AG09309 (cell line): ENCODE measurements at regions not wholly inside any gene's neighbourhood (a gene's known extent, or its start where the extent isn't known, plus 50 kb on each side); places are given as distances from the start of the nearest gene placed in this dataset.

ENCODE experiments used
- DNase-seq: peaks from one replicate; pipeline ENCODE4 v3.0.0-alpha.2; 2010; ENCODE audit warnings: low read depth
- H3K4me3 ChIP-seq: 2 replicates; pipeline ENCODE4 v1.5.1; 2011; ENCODE audit warnings: mild to moderate bottlenecking, low read depth, low read length, moderate library complexity; ENCODE audit not compliant: control insufficient read depth
- CTCF ChIP-seq: IDR thresholded peaks from 2 replicates; pipeline ENCODE4 v1.5.1; 2011; ENCODE audit warnings: mild to moderate bottlenecking, low read depth, low read length, inconsistent platforms; ENCODE audit not compliant: insufficient read depth, control insufficient read depth; ENCODE audit errors: missing control alignments

DNA sequence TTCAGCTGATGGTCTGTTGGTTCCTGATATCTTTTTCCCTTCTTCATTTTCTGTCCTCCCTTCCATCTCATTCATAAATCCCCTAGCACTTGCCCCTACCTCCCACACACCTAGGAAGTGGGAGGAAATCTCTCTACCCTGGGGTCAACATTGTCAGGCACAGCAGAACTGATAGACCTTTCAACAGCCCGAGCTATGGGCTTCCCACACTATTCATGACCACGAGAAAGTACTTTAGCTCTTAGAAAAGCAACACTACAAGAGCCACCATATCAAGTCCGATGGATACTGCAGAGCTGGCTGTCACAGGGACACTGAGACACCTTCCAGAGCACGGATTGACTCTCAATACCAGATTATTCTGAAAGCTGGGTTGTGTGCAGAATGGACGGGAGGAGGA is 180.6 kb upstream of the NEBL start:
- no peak for TF ChIP-seq CTCF
- no peak overlapping the region for H3K4me3 ChIP-seq
- DNase-seq: no peak

DNA sequence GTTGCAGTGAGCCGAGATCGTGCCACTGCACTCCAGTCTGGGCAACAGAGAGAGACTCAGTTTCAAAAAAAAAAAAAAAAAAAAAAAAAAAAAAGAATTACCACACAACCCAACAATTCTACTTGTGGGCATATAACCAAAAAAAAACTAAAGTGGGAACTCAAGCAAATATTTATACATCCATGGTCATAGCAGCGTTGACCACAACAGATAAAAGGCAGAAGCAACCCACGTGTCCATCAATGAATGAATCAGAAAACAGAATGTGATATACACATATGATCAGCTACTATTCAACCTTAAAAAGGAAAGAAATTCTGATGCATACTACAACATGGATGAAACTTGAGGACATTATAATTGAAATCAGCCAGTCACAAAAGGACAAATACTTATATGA is 179.3 kb upstream of the NEBL start:
- H3K4me3 ChIP-seq: no peak overlapping the region
- no peak for TF ChIP-seq CTCF
- no peak for DNase-seq

DNA sequence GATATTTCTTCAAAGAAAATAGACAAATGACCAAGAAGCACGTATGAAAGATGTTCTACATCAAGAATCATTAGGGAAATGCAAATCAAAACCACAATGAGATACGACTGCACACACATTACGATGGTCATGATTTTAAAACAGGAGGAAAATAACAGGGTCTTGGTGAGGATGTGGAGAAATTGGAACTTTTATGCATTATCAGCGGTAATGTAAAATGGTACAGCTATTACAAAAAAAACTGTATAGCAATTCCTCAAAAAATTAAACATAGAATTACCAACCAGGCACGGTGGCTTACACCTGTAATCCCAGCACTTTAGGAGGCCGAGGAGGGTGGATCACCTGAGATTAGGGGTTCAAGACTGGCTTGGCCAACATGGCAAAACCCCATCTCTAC is 178.8 kb upstream of the NEBL start:
- no peak for TF ChIP-seq CTCF
- DNase-seq: no peak
- H3K4me3 ChIP-seq: no peak overlapping the region

DNA sequence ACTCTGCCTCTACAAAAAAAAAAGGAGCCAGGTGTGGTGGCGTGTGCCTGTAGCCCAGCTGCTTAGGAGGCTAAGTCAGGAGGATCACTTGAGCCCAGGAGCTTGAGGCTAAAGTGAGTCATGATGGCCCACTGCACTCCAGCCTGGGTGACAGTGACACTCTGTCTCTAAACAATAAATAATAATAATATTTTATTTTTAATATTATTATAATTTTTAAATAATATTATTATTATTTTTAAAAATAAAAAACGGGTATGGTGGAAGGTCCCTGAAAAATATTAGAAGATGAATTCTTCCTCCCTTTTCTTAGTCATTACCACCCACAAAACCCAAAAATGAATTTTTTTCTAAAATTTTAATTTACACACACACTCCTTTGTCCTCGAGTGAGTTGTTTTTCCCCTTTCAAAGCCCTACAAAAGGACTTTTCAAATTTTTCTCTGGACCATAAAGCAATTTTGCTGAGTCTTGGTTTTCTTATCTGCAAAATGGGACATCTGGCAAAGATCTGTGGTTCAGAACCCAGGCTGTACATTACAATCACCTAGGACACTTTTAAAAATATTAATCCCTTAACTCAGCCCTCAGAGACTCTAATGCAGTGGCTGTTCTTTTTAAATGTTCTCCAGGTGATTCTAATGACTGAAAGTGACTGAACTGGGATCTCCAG is 174.0 kb upstream of the NEBL start:
- no peak overlapping the region for H3K4me3 ChIP-seq
- no peak for TF ChIP-seq CTCF
- DNase-seq: no peak

GRCh38 chr10:21069929-21070700 is 173.0 kb upstream of the NEBL start:
- no peak overlapping the region for H3K4me3 ChIP-seq
- TF ChIP-seq CTCF: no peak
- no peak for DNase-seq

DNA sequence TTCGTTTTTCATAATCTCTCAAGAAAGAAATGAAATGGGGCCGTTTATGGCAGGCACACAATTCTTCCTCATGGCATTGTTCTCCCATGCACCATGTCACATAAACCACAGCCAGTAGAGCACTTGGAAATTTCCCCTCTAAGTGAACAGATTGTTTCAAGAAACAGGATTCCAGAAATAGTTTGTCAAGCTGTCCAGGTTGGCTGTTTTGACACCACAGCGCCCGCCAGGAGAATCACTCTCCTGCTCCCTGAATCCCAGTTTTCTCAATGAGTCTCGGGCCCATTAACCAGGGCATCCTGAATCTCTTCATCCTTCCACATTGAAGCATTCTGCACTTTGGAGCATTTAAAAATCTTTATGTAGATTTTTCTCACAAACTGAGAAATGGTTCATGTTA is 172.2 kb upstream of the NEBL start:
- no peak for DNase-seq
- TF ChIP-seq CTCF: no peak
- H3K4me3 ChIP-seq: no peak overlapping the region
